WTC11 (cell line): ENCODE measurements at regions not wholly inside any gene's neighbourhood (a gene's known extent, or its start where the extent isn't known, plus 50 kb on each side); places are given as distances from the start of the nearest gene placed in this dataset.

ENCODE experiments used
- ATF2 ChIP-seq: sonication (generic); formaldehyde crosslinking; IDR thresholded peaks from 2 replicates; pipeline ENCODE4 v1.8.1; 2022; ENCODE audit warnings: low read depth, missing genetic modification reagents, borderline replicate concordance
- CTCF ChIP-seq: fragments of 200-600 bp; IDR thresholded peaks from 2 replicates; pipeline ENCODE4 v1.8.0; 2022; ENCODE audit warnings: antibody characterized with exemption
- HMGXB4 ChIP-seq: sonication (generic); formaldehyde crosslinking; IDR thresholded peaks from 2 replicates; pipeline ENCODE4 v1.8.1; 2023; ENCODE audit warnings: mild to moderate bottlenecking, moderate library complexity, missing genetic modification reagents
- JUN ChIP-seq: sonication (generic); formaldehyde crosslinking; IDR thresholded peaks from 2 replicates; pipeline ENCODE4 v1.8.0; 2023; ENCODE audit warnings: mild to moderate bottlenecking, missing genetic modification reagents
- SP1 ChIP-seq: sonication (generic); formaldehyde crosslinking; conservative IDR thresholded peaks from 2 replicates; pipeline ENCODE4 v1.8.1; 2022; ENCODE audit warnings: missing genetic modification reagents
- ZNF281 ChIP-seq: sonication (generic); formaldehyde crosslinking; IDR thresholded peaks from 2 replicates; pipeline ENCODE4 v1.8.0; 2023; ENCODE audit warnings: mild to moderate bottlenecking, missing genetic modification reagents
- TF ChIP-seq, protein P1 (sequence below): sonication (generic); formaldehyde crosslinking; IDR thresholded peaks from 2 replicates; pipeline ENCODE4 v1.8.1; 2023; ENCODE audit warnings: mild to moderate bottlenecking, missing genetic modification reagents
- TF ChIP-seq, protein P2 (sequence below): sonication (generic); formaldehyde crosslinking; IDR thresholded peaks from 2 replicates; pipeline ENCODE4 v1.8.0; 2023; ENCODE audit warnings: missing genetic modification reagents
- TF ChIP-seq, protein P3 (sequence below): sonication (generic); formaldehyde crosslinking; conservative IDR thresholded peaks from 2 replicates; pipeline ENCODE4 v1.8.1; 2022; ENCODE audit warnings: mild to moderate bottlenecking, missing genetic modification reagents

DNA sequence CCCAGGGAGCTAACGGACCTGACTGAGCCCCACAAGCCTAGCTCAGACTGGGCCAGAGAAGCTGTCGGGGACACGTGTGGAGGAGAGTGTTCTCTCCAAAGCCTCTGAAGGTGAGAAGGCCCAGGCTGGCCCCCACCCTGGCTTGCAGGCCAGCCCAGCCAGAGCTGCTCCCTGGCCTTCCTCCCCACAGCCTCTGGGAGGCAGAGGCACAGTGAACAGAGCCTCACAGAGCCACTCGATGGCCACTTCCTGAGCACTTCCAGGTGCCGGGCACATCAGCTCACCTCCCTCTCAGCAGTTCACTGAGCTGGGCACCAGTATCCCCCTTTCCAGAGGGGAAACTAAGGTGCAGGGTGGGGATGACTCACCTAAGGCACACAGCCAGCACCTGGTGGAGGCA lies 109.4 kb upstream of the LINGO1 start:
- TF ChIP-seq CTCF (no peak), ATF2 (CRISPR knock-in tag) (no peak), HMGXB4 (CRISPR knock-in tag) (no peak), SP1 (CRISPR knock-in tag) (no peak), JUN (CRISPR knock-in tag) (no peak), ZNF281 (CRISPR knock-in tag) (no peak)
- TF ChIP-seq, protein P1, sequence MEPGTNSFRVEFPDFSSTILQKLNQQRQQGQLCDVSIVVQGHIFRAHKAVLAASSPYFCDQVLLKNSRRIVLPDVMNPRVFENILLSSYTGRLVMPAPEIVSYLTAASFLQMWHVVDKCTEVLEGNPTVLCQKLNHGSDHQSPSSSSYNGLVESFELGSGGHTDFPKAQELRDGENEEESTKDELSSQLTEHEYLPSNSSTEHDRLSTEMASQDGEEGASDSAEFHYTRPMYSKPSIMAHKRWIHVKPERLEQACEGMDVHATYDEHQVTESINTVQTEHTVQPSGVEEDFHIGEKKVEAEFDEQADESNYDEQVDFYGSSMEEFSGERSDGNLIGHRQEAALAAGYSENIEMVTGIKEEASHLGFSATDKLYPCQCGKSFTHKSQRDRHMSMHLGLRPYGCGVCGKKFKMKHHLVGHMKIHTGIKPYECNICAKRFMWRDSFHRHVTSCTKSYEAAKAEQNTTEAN (CRISPR knock-in tag) = no peak
- TF ChIP-seq, protein P2, sequence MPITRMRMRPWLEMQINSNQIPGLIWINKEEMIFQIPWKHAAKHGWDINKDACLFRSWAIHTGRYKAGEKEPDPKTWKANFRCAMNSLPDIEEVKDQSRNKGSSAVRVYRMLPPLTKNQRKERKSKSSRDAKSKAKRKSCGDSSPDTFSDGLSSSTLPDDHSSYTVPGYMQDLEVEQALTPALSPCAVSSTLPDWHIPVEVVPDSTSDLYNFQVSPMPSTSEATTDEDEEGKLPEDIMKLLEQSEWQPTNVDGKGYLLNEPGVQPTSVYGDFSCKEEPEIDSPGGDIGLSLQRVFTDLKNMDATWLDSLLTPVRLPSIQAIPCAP (CRISPR knock-in tag) = no peak
- TF ChIP-seq, protein P3, sequence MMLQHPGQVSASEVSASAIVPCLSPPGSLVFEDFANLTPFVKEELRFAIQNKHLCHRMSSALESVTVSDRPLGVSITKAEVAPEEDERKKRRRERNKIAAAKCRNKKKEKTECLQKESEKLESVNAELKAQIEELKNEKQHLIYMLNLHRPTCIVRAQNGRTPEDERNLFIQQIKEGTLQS (CRISPR knock-in tag) = no peak
